Bone marrow (tissue), 2 donors: ENCODE measurements at regions not wholly inside any gene's neighbourhood (a gene's known extent, or its start where the extent isn't known, plus 50 kb on each side); places are given as distances from the start of the nearest gene placed in this dataset.
"Not testable (repeated sequence)": the region's sequence is repeated elsewhere in the genome, so short reads cannot be mapped to it uniquely, and the experiment has no call there.

ENCODE experiments used
- DNase-seq, 2 donors: peaks; one replicate each; lab custom pipeline; 2025; lab: John Stamatoyannopoulos, UW

- not testable (repeated sequence) for DNase-seq
Observed at GRCh38 chr15:30842798-30843472, 60.8 kb upstream of the FAN1 start.

GRCh38 chr15:30845536-30845935 is 58.2 kb upstream of the FAN1 start:
- not testable (repeated sequence) for DNase-seq
